ENCODE measurements at regions not wholly inside any gene's neighbourhood (a gene's known extent, or its start where the extent isn't known, plus 50 kb on each side); places are given as distances from the start of the nearest gene placed in this dataset.
"Not testable (repeated sequence)": the region's sequence is repeated elsewhere in the genome, so short reads cannot be mapped to it uniquely, and the experiment has no call there.

GRCh38 chr9:129449066-129449465, 171.8 kb downstream of the C9orf50 start:
- Histone ChIP-seq H3K27ac (replicated peaks) (no peak overlapping the region), H3K4me3 (replicated peaks; ENCODE audit: insufficient read depth, low read length) (no peak overlapping the region), H3K27me3 (ENCODE audit: insufficient read depth, poor library complexity, severe bottlenecking) (no peaks in the 10 kb centered on the region)
- no peak for DNase-seq (ENCODE audit: low read depth in 1 of 2, low spot score in 1 of 2)
- TF ChIP-seq REST (IDR thresholded peaks at IDR 0.05; ENCODE audit: insufficient replicate concordance, low read depth) (no peak), GABPA (IDR thresholded peaks at IDR 0.05; ENCODE audit: low read depth) (no peak), POLR2AphosphoS5 (IDR thresholded peaks at IDR 0.05; ENCODE audit: low read depth) (no peak), CTCF (IDR thresholded peaks at IDR 0.05; ENCODE audit: insufficient read depth, low read length) (no peak), SPI1 (IDR thresholded peaks at IDR 0.05; ENCODE audit: borderline replicate concordance, low read depth) (no peak)

GRCh38 chr9:129446828-129447550, 173.9 kb downstream of the C9orf50 start:
- Histone ChIP-seq H3K4me3 (replicated peaks; ENCODE audit: insufficient read depth, low read length) (no peak overlapping the region), H3K27ac (replicated peaks) (no peak overlapping the region), H3K27me3 (ENCODE audit: insufficient read depth, poor library complexity, severe bottlenecking) (no peaks in the 10 kb centered on the region)
- no peak for DNase-seq (ENCODE audit: low read depth in 1 of 2, low spot score in 1 of 2)
- TF ChIP-seq POLR2AphosphoS5 (IDR thresholded peaks at IDR 0.05; ENCODE audit: low read depth): no peak
- no peak for TF ChIP-seq REST (IDR thresholded peaks at IDR 0.05; ENCODE audit: insufficient replicate concordance, low read depth)
- TF ChIP-seq CTCF (IDR thresholded peaks at IDR 0.05; ENCODE audit: insufficient read depth, low read length): no peak
- TF ChIP-seq SPI1 (IDR thresholded peaks at IDR 0.05; ENCODE audit: borderline replicate concordance, low read depth): no peak
- TF ChIP-seq GABPA (IDR thresholded peaks at IDR 0.05; ENCODE audit: low read depth): no peak

- DNase-seq (ENCODE audit: low read depth in 1 of 2, low spot score in 1 of 2): no peak
- Histone ChIP-seq H3K27me3 (ENCODE audit: insufficient read depth, poor library complexity, severe bottlenecking) (no peaks in the 10 kb centered on the region), H3K27ac (replicated peaks) (no peak overlapping the region), H3K4me3 (replicated peaks; ENCODE audit: insufficient read depth, low read length) (no peak overlapping the region)
- no peak for TF ChIP-seq SPI1 (IDR thresholded peaks at IDR 0.05; ENCODE audit: borderline replicate concordance, low read depth)
- TF ChIP-seq CTCF (IDR thresholded peaks at IDR 0.05; ENCODE audit: insufficient read depth, low read length): no peak
- no peak for TF ChIP-seq POLR2AphosphoS5 (IDR thresholded peaks at IDR 0.05; ENCODE audit: low read depth)
- no peak for TF ChIP-seq GABPA (IDR thresholded peaks at IDR 0.05; ENCODE audit: low read depth)
- TF ChIP-seq REST (IDR thresholded peaks at IDR 0.05; ENCODE audit: insufficient replicate concordance, low read depth): no peak
Observed at GRCh38 chr9:129445794-129446306, 175.1 kb downstream of the C9orf50 start.

GRCh38 chr9:129443515-129444164, 177.3 kb downstream of the C9orf50 start:
- DNase-seq (ENCODE audit: low read depth in 1 of 2, low spot score in 1 of 2); H3K27ac ChIP-seq (replicated peaks); H3K4me3 ChIP-seq (replicated peaks; ENCODE audit: insufficient read depth, low read length); H3K27me3 ChIP-seq (ENCODE audit: insufficient read depth, poor library complexity, severe bottlenecking): not testable (repeated sequence)

Measured in HL-60 (cell line).